NCI-H128 (cell line): ENCODE measurements at regions not wholly inside any gene's neighbourhood (a gene's known extent, or its start where the extent isn't known, plus 50 kb on each side); places are given as distances from the start of the nearest gene placed in this dataset.
"Not testable (repeated sequence)": the region's sequence is repeated elsewhere in the genome, so short reads cannot be mapped to it uniquely, and the experiment has no call there.

Experiments
- DNase-seq: peaks from one replicate; lab custom pipeline; 2025; ENCODE audit not compliant: unreplicated experiment; lab: John Stamatoyannopoulos, UW

GRCh38 chr13:53343361-53343744 is 314.7 kb downstream of the OLFM4 start:
- no peak for DNase-seq

- no peak for DNase-seq
These were observed 322.4 kb downstream of the OLFM4 start for GRCh38 chr13:53351021-53351420.

- DNase-seq = no peak
These were observed 329.0 kb downstream of the OLFM4 start for GRCh38 chr13:53357582-53357981.

- no peak for DNase-seq
These were observed 340.3 kb downstream of the OLFM4 start for GRCh38 chr13:53368948-53369347.

GRCh38 chr13:53379485-53379884 is 350.9 kb downstream of the OLFM4 start:
- DNase-seq = no peak

GRCh38 chr13:53382008-53382407 is 353.4 kb downstream of the OLFM4 start:
- no peak for DNase-seq

- DNase-seq = no peak
These were observed 369.4 kb downstream of the OLFM4 start for GRCh38 chr13:53398051-53398450.

GRCh38 chr13:53405616-53406015 is 377.0 kb downstream of the OLFM4 start:
- DNase-seq = no peak

- DNase-seq = no peak
These were observed 379.7 kb downstream of the OLFM4 start for GRCh38 chr13:53408306-53408705.

- no peak for DNase-seq
These were observed 380.4 kb downstream of the OLFM4 start for GRCh38 chr13:53408847-53409568.

GRCh38 chr13:53411463-53411862 is 382.9 kb downstream of the OLFM4 start:
- DNase-seq = peak; percentile 13

- no peak for DNase-seq
These were observed 386.5 kb downstream of the OLFM4 start for GRCh38 chr13:53415135-53415534.

- no peak for DNase-seq
These were observed 389.0 kb downstream of the OLFM4 start for GRCh38 chr13:53417601-53418000.

GRCh38 chr13:53422415-53422814 is 393.8 kb downstream of the OLFM4 start:
- DNase-seq = no peak

GRCh38 chr13:53436396-53436795 is 407.8 kb downstream of the OLFM4 start:
- no peak for DNase-seq

- DNase-seq = no peak
These were observed 411.0 kb downstream of the OLFM4 start for GRCh38 chr13:53439439-53440225.

GRCh38 chr13:53442979-53443378 is 414.4 kb downstream of the OLFM4 start:
- no peak for DNase-seq

- no peak for DNase-seq
These were observed 417.1 kb downstream of the OLFM4 start for GRCh38 chr13:53445686-53446085.

- no peak for DNase-seq
These were observed 418.8 kb downstream of the OLFM4 start for GRCh38 chr13:53447456-53447855.

- DNase-seq = no peak
These were observed 419.2 kb downstream of the OLFM4 start for GRCh38 chr13:53447863-53448262.

GRCh38 chr13:53452263-53452808 is 423.7 kb downstream of the OLFM4 start:
- DNase-seq = not testable (repeated sequence)

- DNase-seq = no peak
These were observed 432.2 kb downstream of the OLFM4 start for GRCh38 chr13:53460796-53461195.
